LNCAP (cell line): ENCODE measurements at regions not wholly inside any gene's neighbourhood (a gene's known extent, or its start where the extent isn't known, plus 50 kb on each side); places are given as distances from the start of the nearest gene placed in this dataset.

Experiments used
- CTCF ChIP-seq: fragments of 450-650 bp; IDR thresholded peaks from 2 replicates; pipeline ENCODE4 v1.5.1; 2017; ENCODE audit warnings: mild to moderate bottlenecking

- no peak for TF ChIP-seq CTCF
These were observed 66.6 kb upstream of the HELT start for GRCh38 chr4:184951668-184952160.

GRCh38 chr4:184952522-184952921 lies 65.8 kb upstream of the HELT start:
- no peak for TF ChIP-seq CTCF

- no peak for TF ChIP-seq CTCF
These were observed 64.8 kb upstream of the HELT start for GRCh38 chr4:184953421-184953945.

- TF ChIP-seq CTCF, result no peak
These were observed 64.3 kb upstream of the HELT start for GRCh38 chr4:184953971-184954370.

- TF ChIP-seq CTCF, result no peak
These were observed 63.8 kb upstream of the HELT start for GRCh38 chr4:184954482-184954881.

GRCh38 chr4:184955116-184955515 lies 63.2 kb upstream of the HELT start:
- no peak for TF ChIP-seq CTCF

GRCh38 chr4:184955636-184956035 lies 62.7 kb upstream of the HELT start:
- no peak for TF ChIP-seq CTCF
